Lower lobe of right lung (tissue), 2 donors: ENCODE measurements at regions not wholly inside any gene's neighbourhood (a gene's known extent, or its start where the extent isn't known, plus 50 kb on each side); places are given as distances from the start of the nearest gene placed in this dataset.
"Not testable (repeated sequence)": the region's sequence is repeated elsewhere in the genome, so short reads cannot be mapped to it uniquely, and the experiment has no call there.

Source experiments
- ATAC-seq, 2 donors: fragments of 200-7000 bp; cut with Tn5 transposase; one replicate each; pipeline ENCODE4 v1.9.1; 2020 to 2022; ENCODE audit warnings: mild to moderate bottlenecking in 2 of 2, moderate library complexity in 2 of 2
- DNase-seq: peaks from one replicate; pipeline ENCODE4 v3.0.0-alpha.2; 2020
- H3K27ac ChIP-seq: fragments of 200-600 bp; one replicate; pipeline ENCODE4 v1.8.0; 2022
- H3K27me3 ChIP-seq: fragments of 200-600 bp; one replicate; pipeline ENCODE4 v1.8.0; 2022; ENCODE audit warnings: low read depth
- H3K36me3 ChIP-seq: fragments of 200-600 bp; one replicate; pipeline ENCODE4 v1.8.0; 2022; ENCODE audit warnings: mild to moderate bottlenecking
- H3K4me1 ChIP-seq: fragments of 200-600 bp; one replicate; pipeline ENCODE4 v1.8.0; 2022
- H3K4me3 ChIP-seq: fragments of 200-600 bp; one replicate; pipeline ENCODE4 v1.8.0; 2022; ENCODE audit warnings: mild to moderate bottlenecking
- H3K9me3 ChIP-seq: fragments of 200-600 bp; one replicate; pipeline ENCODE4 v1.8.0; 2022
- intact Hi-C: fragments of 100-400 bp; cut with DNase I; formaldehyde crosslinking; loops from one replicate; pipeline ENCODE4 v1.11.0; 2022
- TF ChIP-seq, protein P1 (sequence below): fragments of 200-600 bp; IDR thresholded peaks from one replicate; pipeline ENCODE4 v1.8.0; 2022; ENCODE audit warnings: antibody characterized with exemption, mild to moderate bottlenecking
- donor health status: DM: no; HTN: yes; CAD: no; lungs with severe emphysema.

DNA sequence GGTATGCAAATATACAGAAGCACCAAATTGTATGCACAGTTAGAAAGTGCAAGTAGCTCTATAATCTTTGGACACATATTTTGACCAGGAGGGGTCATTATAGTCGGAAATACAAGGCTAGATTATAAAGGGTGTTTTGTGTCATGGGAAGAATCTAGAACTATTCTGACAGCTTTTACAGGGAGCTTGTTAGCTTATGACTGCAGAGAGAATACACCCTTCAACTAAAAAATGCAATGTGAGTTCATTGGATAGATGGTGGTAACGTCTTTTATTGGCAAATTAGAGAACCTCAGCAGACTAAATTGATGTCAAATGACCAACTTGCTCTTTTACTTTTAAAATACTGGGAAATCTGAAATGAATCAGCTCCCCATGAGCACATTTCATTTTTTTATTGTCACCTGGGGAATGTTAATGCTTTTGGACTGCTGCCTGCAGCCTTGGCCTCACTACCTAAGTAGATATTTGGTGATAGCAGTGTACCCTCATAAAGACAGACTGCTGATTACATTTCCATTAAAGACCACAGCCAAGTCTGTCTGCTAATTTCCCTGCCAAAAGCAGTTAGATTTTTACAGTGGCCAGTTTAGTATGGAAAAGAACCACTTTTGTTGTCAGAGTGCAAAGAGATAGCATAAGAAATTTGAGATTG lies 515.9 kb upstream of the DPPA4 start:
- no peaks in the 10 kb centered on the region for H3K4me1 ChIP-seq
- intact Hi-C loops, result no loop called here
- H3K4me3 ChIP-seq, result no peak overlapping the region
- no peaks in the 10 kb centered on the region for H3K27me3 ChIP-seq
- H3K9me3 ChIP-seq, result peaks cover 18% of the 10 kb centered on the region
- H3K27ac ChIP-seq, result no peak overlapping the region
- ATAC-seq (no peak), DNase-seq (no peak)
- H3K36me3 ChIP-seq, result no peaks in the 10 kb centered on the region
- TF ChIP-seq, protein P1, sequence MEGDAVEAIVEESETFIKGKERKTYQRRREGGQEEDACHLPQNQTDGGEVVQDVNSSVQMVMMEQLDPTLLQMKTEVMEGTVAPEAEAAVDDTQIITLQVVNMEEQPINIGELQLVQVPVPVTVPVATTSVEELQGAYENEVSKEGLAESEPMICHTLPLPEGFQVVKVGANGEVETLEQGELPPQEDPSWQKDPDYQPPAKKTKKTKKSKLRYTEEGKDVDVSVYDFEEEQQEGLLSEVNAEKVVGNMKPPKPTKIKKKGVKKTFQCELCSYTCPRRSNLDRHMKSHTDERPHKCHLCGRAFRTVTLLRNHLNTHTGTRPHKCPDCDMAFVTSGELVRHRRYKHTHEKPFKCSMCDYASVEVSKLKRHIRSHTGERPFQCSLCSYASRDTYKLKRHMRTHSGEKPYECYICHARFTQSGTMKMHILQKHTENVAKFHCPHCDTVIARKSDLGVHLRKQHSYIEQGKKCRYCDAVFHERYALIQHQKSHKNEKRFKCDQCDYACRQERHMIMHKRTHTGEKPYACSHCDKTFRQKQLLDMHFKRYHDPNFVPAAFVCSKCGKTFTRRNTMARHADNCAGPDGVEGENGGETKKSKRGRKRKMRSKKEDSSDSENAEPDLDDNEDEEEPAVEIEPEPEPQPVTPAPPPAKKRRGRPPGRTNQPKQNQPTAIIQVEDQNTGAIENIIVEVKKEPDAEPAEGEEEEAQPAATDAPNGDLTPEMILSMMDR, result no peak

DNA sequence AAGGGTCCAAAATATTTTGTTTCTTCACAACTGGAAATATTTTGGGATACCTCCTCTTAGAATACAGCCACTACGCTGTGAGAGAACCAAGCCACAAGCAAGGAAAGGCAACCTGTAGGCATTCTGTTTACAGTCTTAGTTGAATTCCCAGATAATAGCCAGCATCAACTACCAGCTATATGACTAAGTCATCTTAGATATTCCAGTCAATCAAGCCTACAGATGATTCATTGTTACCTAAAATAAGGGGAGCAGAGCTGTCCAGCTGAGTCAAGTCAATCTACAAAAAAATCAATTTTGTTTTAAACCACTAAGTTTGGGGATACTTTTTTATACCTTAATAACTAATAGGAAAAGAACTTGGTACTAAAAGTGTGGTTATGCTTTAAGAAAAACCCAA lies 526.4 kb upstream of the DPPA4 start:
- no peaks in the 10 kb centered on the region for H3K36me3 ChIP-seq
- H3K9me3 ChIP-seq, result peaks cover 3% of the 10 kb centered on the region
- DNase-seq, result no peak
- TF ChIP-seq, protein P1, result no peak
- no peaks in the 10 kb centered on the region for H3K27me3 ChIP-seq
- H3K27ac ChIP-seq, result no peak overlapping the region
- ATAC-seq, result no peak
- H3K4me3 ChIP-seq, result no peak overlapping the region
- intact Hi-C loops, result no loop called here
- no peaks in the 10 kb centered on the region for H3K4me1 ChIP-seq

DNA sequence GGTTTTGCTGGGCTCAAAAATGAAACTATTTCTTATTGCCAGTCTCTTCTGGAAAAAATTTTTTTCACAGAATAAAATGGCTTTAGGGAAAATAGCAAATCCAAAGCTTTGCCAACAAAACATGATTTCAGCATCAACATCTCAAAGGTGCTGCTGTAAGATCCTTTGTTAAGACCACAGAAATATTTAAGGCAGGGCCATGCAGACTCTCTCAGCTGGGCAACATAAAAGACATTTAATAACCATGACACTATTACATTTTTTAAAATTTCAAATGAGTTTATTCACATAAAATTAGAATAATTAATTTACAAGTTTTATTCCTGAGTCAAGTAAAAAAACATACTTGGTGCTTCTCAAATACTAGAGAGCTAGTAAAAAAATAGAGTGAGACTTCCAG lies 527.1 kb upstream of the DPPA4 start:
- TF ChIP-seq, protein P1, result no peak

DNA sequence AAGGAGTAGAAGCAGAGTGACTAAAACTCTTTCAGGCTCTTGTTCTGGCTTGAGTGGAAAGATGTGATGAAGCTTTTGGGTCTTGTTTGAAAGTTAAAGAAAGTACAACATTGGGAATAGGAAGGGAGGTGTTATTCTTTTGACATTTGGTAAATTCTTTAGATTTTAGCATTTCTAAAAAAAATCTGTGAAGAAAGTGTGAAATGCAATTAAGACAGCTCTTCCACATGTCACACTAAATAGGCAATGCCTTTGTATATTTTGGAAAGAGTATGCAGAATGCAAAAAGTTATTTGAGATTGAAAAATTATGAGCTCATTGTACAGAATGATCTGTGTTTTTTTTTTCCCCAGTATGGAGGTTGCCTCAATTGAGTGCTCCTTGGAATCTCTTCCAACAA lies 532.2 kb upstream of the DPPA4 start:
- Histone ChIP-seq H3K4me1 (no peaks in the 10 kb centered on the region), H3K27ac (no peak overlapping the region), H3K9me3 (no peaks in the 10 kb centered on the region), H3K4me3 (no peak overlapping the region), H3K27me3 (no peaks in the 10 kb centered on the region), H3K36me3 (no peaks in the 10 kb centered on the region)
- ATAC-seq (no peak), DNase-seq (no peak)
- TF ChIP-seq, protein P1, result no peak
- intact Hi-C loops, result no loop called here

More for the DNA sequence above, 527.1 kb upstream of the DPPA4 start:
- intact Hi-C loops, result no loop called here
- Histone ChIP-seq H3K4me1 (no peaks in the 10 kb centered on the region), H3K27ac (no peak overlapping the region), H3K36me3 (no peaks in the 10 kb centered on the region), H3K4me3 (no peak overlapping the region), H3K9me3 (peaks cover 3% of the 10 kb centered on the region), H3K27me3 (no peaks in the 10 kb centered on the region)
- DNase-seq, result no peak
- ATAC-seq, result no peak

DNA sequence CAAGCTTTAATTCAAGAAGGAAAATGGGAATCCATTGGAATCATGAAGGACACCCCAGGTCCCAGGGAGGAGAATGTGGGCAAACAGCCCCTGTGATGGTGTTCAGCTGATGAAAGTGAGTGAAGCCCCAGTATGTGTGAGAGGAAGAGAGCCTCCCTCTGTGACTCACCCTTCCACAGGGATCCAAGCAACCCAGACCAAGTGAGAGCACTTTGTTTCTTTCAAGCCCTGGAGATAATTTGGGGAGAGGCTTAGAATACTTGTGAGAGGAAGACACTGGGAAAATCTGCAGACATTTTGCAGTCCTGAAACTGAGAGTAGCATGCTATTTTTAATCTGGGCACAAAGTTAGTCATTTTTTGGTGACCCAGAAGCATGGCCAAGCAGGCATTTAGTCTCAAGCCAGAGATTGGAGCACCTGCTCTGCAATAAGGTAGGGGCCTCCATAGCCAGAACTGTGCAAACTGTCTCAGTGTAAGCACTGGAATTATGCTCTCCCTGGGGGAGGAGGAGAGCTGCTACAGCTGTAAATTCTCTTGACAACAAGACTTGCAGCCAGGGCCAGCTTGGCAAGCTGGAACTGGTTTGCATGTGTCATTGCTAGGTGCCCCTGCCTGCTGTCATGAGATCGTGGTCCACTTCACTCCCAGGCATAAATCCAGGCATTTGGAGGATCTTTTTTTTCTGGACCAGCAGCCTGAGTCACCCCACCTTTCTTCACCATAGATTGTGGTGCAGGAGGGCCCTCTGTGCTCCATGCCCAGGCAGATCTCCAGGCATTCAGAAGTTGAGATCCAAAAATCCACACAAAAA lies 537.8 kb upstream of the DPPA4 start:
- DNase-seq, result no peak
- no peak for ATAC-seq
- Histone ChIP-seq H3K4me3 (no peak overlapping the region), H3K27me3 (no peaks in the 10 kb centered on the region), H3K27ac (no peak overlapping the region), H3K4me1 (no peaks in the 10 kb centered on the region), H3K9me3 (peaks cover 5% of the 10 kb centered on the region), H3K36me3 (no peaks in the 10 kb centered on the region)
- intact Hi-C loops, result no loop called here
- TF ChIP-seq, protein P1, result no peak

DNA sequence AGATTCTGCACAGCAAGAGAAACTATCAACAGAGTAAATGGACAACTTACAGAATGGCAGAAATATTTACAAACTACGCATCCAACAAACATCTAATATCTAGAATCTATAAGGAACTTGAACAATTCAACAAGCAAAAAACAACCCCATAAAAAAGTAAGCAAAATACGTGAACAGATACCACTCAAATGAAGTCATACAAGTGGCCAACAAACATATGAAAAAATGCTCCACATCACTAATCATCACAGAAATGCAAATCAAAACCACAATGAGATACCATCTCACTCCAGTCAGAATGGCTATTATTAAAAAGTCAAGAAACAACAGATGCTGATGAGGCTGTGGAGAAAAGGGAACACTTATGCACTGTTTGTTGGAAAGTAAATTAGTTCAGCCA lies 540.3 kb upstream of the DPPA4 start:
- H3K4me3 ChIP-seq, H3K27ac ChIP-seq, H3K27me3 ChIP-seq, H3K4me1 ChIP-seq, H3K36me3 ChIP-seq, intact Hi-C loops, DNase-seq, ATAC-seq, H3K9me3 ChIP-seq: not testable (repeated sequence)
